Caco-2 (cell line): ENCODE measurements at regions not wholly inside any gene's neighbourhood (a gene's known extent, or its start where the extent isn't known, plus 50 kb on each side); places are given as distances from the start of the nearest gene placed in this dataset.

ENCODE experiments used
- BruUV-seq: library from RNA; stranded (reverse); fragments of 400-500 nt; replicated peaks from 2 replicates; lab custom pipeline; 2021; lab: Mats Ljungman, UMichigan
- CTCF ChIA-PET: fragments of 300-600 bp; sonication (Branson Sonifier 250); formaldehyde crosslinking; loops from one replicate; lab custom pipeline; 2022; ENCODE audit warnings: antibody characterized with exemption; lab: Charles Lee
- POLR2A ChIA-PET: fragments of 300-600 bp; sonication (Branson Sonifier 250); formaldehyde crosslinking; loops from one replicate; lab custom pipeline; 2022; ENCODE audit warnings: antibody characterized with exemption; lab: Charles Lee
- DNase-seq, 2 experiments: peaks; one replicate each; pipeline versions ENCODE4 v3.0.0 to v3.0.0-alpha.2; 2020 to 2022
- H3K27me3 ChIP-seq: replicated peaks from 2 replicates; pipeline ENCODE4 v1.6.0; 2011; ENCODE audit warnings: low read length; ENCODE audit not compliant: control insufficient read depth, insufficient read depth
- H3K36me3 ChIP-seq: 2 replicates; pipeline ENCODE4 v1.5.1; 2011; ENCODE audit warnings: low read length; ENCODE audit not compliant: control insufficient read depth, insufficient read depth
- H3K4me1 ChIP-seq: fragments of 250-450 bp; sonication (Bioruptor Pico); 2 replicates; pipeline ENCODE4 v1.5.1; 2020; ENCODE audit warnings: mild to moderate bottlenecking
- H3K4me3 ChIP-seq: 2 replicates; pipeline ENCODE4 v1.5.1; 2011; ENCODE audit warnings: low read depth, mild to moderate bottlenecking, control low read depth, low read length
- H3K9me3 ChIP-seq: fragments of 250-450 bp; sonication (Bioruptor Pico); 2 replicates; pipeline ENCODE4 v1.5.1; 2020; ENCODE audit warnings: mild to moderate bottlenecking, moderate library complexity
- H3K27ac Mint-ChIP-seq: one replicate; pipeline ENCODE4 v1.8.0; 2022; ENCODE audit warnings: mixed read lengths; ENCODE audit not compliant: unreplicated experiment
- H3K27me3 Mint-ChIP-seq: one replicate; pipeline ENCODE4 v1.8.0; 2022; ENCODE audit warnings: mixed read lengths; ENCODE audit not compliant: insufficient read depth, unreplicated experiment
- H3K36me3 Mint-ChIP-seq: one replicate; pipeline ENCODE4 v1.8.0; 2022; ENCODE audit warnings: mild to moderate bottlenecking, mixed read lengths; ENCODE audit not compliant: insufficient read depth, unreplicated experiment
- H3K4me1 Mint-ChIP-seq: one replicate; pipeline ENCODE4 v1.8.0; 2022; ENCODE audit warnings: low read depth, mixed read lengths; ENCODE audit not compliant: unreplicated experiment
- H3K4me3 Mint-ChIP-seq: one replicate; pipeline ENCODE4 v1.8.0; 2022; ENCODE audit warnings: mild to moderate bottlenecking, moderate library complexity, mixed read lengths; ENCODE audit not compliant: unreplicated experiment
- H3K9me3 Mint-ChIP-seq: one replicate; pipeline ENCODE4 v1.8.0; 2022; ENCODE audit warnings: mixed read lengths; ENCODE audit not compliant: unreplicated experiment
- intact Hi-C: fragments of 100-400 bp; cut with micrococcal nuclease; formaldehyde crosslinking; loops from one replicate; pipeline ENCODE4 v1.10.0; 2022; ENCODE audit not compliant: unreplicated experiment
- TF ChIP-seq, protein P1 (sequence below), 2 experiments: fragments of 200-600 bp in 1 of 2; IDR thresholded peaks; 1 replicate in 1 of 2; 2 replicates in 1 of 2; pipeline versions ENCODE4 v1.5.1 to v1.8.0; 2011 to 2022; ENCODE audit warnings: antibody characterized with exemption in 1 of 2, control low read depth in 1 of 2, inconsistent platforms in 1 of 2, low read depth in 1 of 2, low read length in 1 of 2, mild to moderate bottlenecking in 1 of 2, moderate library complexity in 1 of 2; ENCODE audit not compliant: insufficient read depth in 1 of 2, severe bottlenecking in 1 of 2, unreplicated experiment in 1 of 2

DNA sequence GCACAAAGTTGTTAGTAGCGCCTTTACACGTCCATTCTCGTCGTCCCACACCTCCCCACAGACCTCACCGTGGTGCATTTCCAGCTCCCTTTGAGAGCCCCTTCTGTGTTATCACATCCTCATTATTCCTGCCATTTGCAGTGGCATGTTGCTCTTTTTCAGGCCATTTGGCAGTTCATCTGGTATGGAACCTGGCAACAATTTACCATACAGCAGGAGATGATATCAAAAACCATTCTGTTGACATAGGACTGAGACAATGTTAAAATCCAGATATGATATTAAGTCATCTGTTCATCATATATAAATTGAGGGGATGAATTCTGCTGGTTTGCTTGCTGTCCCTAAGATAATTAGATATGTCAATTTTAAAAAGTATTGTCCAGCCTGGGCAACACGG is 83.0 kb downstream of the TMEM174 start:
- TF ChIP-seq, protein P1, sequence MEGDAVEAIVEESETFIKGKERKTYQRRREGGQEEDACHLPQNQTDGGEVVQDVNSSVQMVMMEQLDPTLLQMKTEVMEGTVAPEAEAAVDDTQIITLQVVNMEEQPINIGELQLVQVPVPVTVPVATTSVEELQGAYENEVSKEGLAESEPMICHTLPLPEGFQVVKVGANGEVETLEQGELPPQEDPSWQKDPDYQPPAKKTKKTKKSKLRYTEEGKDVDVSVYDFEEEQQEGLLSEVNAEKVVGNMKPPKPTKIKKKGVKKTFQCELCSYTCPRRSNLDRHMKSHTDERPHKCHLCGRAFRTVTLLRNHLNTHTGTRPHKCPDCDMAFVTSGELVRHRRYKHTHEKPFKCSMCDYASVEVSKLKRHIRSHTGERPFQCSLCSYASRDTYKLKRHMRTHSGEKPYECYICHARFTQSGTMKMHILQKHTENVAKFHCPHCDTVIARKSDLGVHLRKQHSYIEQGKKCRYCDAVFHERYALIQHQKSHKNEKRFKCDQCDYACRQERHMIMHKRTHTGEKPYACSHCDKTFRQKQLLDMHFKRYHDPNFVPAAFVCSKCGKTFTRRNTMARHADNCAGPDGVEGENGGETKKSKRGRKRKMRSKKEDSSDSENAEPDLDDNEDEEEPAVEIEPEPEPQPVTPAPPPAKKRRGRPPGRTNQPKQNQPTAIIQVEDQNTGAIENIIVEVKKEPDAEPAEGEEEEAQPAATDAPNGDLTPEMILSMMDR (IDR thresholded peaks at IDR 0.05; ENCODE audit: insufficient read depth in 1 of 2, low read depth in 1 of 2, low read length in 1 of 2, severe bottlenecking in 1 of 2, unreplicated experiment in 1 of 2), result no peak
- Histone ChIP-seq H3K4me3 (no peak overlapping the region), H3K36me3 (no peaks in the 10 kb centered on the region), H3K9me3 (peaks cover 6% of the 10 kb centered on the region; the same call in 1 of the 2 replicates), H3K4me1 (no peaks in the 10 kb centered on the region), H3K27me3 (no peaks in the 10 kb centered on the region; the same call in 1 of the 2 replicates)
- H3K27ac Mint-ChIP-seq, result no peak overlapping the region
- H3K27me3 Mint-ChIP-seq, result peaks cover 4% of the 10 kb centered on the region
- CTCF ChIA-PET, result no interaction called here
- no peaks in the 10 kb centered on the region for H3K36me3 Mint-ChIP-seq
- POLR2A ChIA-PET, result no interaction called here
- H3K9me3 Mint-ChIP-seq, result no peaks in the 10 kb centered on the region
- no peaks in the 10 kb centered on the region for H3K4me1 Mint-ChIP-seq
- no TSS peak for BruUV-seq
- H3K4me3 Mint-ChIP-seq, result no peak overlapping the region
- intact Hi-C loops, result no loop called here
- no peak for DNase-seq

DNA sequence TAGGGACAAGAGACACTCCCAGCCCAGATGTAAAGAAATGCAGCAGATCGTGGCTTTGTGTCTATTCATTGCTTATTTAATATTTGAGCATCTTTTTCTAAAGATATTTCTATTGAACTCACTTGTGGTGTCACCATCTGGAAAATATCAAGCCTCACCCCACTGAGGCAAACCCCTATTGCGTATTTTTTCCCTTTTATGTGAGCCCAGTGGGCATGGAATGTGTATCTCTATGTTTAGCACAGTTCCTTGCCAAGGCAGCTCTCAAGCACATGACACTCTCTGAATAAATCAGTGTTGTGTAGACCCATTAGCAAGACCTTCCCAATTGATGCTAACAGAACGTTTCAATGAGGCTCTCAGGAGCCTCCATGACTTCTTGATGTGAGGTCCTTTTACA is 81.6 kb downstream of the TMEM174 start:
- Histone ChIP-seq H3K9me3 (peaks cover 6% of the 10 kb centered on the region; the same call in 1 of the 2 replicates), H3K4me3 (no peak overlapping the region), H3K36me3 (no peaks in the 10 kb centered on the region), H3K4me1 (no peaks in the 10 kb centered on the region), H3K27me3 (no peaks in the 10 kb centered on the region; the same call in none of the 2 replicates)
- TF ChIP-seq, protein P1 (IDR thresholded peaks at IDR 0.05; ENCODE audit: insufficient read depth in 1 of 2, low read depth in 1 of 2, low read length in 1 of 2, severe bottlenecking in 1 of 2, unreplicated experiment in 1 of 2), result no peak
- ChIA-PET CTCF (no interaction called here), POLR2A (no interaction called here)
- intact Hi-C loops, result no loop called here
- no peak for DNase-seq
- Mint-ChIP-seq H3K27me3 (peaks cover 4% of the 10 kb centered on the region), H3K9me3 (no peaks in the 10 kb centered on the region), H3K36me3 (no peaks in the 10 kb centered on the region), H3K4me3 (no peak overlapping the region), H3K27ac (no peak overlapping the region), H3K4me1 (no peaks in the 10 kb centered on the region)
- BruUV-seq, result no TSS peak

DNA sequence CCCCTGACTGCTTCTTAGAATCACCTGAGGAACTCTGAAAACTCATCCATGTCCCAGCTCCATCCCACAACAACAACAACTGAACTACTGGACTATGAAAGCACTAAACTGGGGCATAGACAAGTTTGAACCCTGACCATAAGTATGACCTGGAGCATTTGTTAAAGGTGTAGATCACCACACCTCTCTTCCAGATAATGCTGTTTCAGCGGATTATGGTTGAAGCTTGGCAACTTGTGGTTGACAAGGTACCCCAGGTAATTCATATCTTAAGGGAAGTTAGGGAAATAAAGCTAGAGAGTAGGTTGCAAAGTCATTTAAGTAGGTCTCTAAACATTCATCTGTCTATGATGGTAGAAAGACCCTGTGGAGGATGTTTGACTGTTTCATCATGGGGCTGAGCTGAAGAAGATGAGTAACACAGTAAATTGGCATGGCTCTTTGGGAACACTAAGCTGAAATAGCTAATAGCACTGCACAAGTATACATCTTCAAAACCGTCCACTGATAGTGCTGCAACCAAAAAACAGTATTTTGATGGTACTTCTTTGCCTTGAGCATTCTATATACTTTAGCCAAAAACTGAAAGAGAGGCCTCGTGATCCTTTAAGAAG is 80.2 kb downstream of the TMEM174 start:
- intact Hi-C loops, result no loop called here
- Mint-ChIP-seq H3K27me3 (no peaks in the 10 kb centered on the region), H3K9me3 (no peaks in the 10 kb centered on the region), H3K36me3 (no peaks in the 10 kb centered on the region), H3K4me3 (no peak overlapping the region), H3K4me1 (no peaks in the 10 kb centered on the region), H3K27ac (no peak overlapping the region)
- H3K4me3 ChIP-seq, result no peak overlapping the region
- H3K9me3 ChIP-seq, result peaks cover 6% of the 10 kb centered on the region; the same call in 1 of the 2 replicates
- BruUV-seq, result no TSS peak
- ChIA-PET POLR2A (no interaction called here), CTCF (no interaction called here)
- TF ChIP-seq, protein P1 (IDR thresholded peaks at IDR 0.05; ENCODE audit: insufficient read depth in 1 of 2, low read depth in 1 of 2, low read length in 1 of 2, severe bottlenecking in 1 of 2, unreplicated experiment in 1 of 2), result no peak
- DNase-seq, result no peak
- H3K27me3 ChIP-seq, result no peaks in the 10 kb centered on the region; the same call in none of the 2 replicates
- no peaks in the 10 kb centered on the region for H3K36me3 ChIP-seq
- no peaks in the 10 kb centered on the region for H3K4me1 ChIP-seq
